LNCaP clone FGC (cell line): ENCODE measurements at regions not wholly inside any gene's neighbourhood (a gene's known extent, or its start where the extent isn't known, plus 50 kb on each side); places are given as distances from the start of the nearest gene placed in this dataset.

Source experiments
- DNase-seq: peaks from one replicate; pipeline ENCODE4 v3.0.0-alpha.2; 2011; ENCODE audit warnings: low read depth
- H3K4me3 ChIP-seq: 2 replicates; pipeline ENCODE4 v1.5.1; 2011; ENCODE audit warnings: mild to moderate bottlenecking, low read depth, low read length, control low read depth
- CTCF ChIP-seq: IDR thresholded peaks from 2 replicates; pipeline ENCODE4 v1.5.1; 2012; ENCODE audit warnings: mild to moderate bottlenecking; ENCODE audit not compliant: control insufficient read depth, insufficient read depth; ENCODE audit errors: extremely low read depth

GRCh38 chr3:34365231-34365630 is 566.8 kb downstream of the PDCD6IP start:
- DNase-seq = no peak
- no peak overlapping the region for H3K4me3 ChIP-seq
- no peak for TF ChIP-seq CTCF

- H3K4me3 ChIP-seq = no peak overlapping the region
- TF ChIP-seq CTCF = no peak
- DNase-seq = no peak
Measured at GRCh38 chr3:34365771-34366170, 567.3 kb downstream of the PDCD6IP start.

- no peak overlapping the region for H3K4me3 ChIP-seq
- TF ChIP-seq CTCF = no peak
- DNase-seq = no peak
Measured at GRCh38 chr3:34367521-34367920, 569.1 kb downstream of the PDCD6IP start.

GRCh38 chr3:34374521-34374920 is 576.1 kb downstream of the PDCD6IP start:
- H3K4me3 ChIP-seq = no peak overlapping the region
- no peak for DNase-seq
- no peak for TF ChIP-seq CTCF

GRCh38 chr3:34376691-34377090 is 578.3 kb downstream of the PDCD6IP start:
- DNase-seq = no peak
- TF ChIP-seq CTCF = no peak
- H3K4me3 ChIP-seq = no peak overlapping the region

- no peak for DNase-seq
- H3K4me3 ChIP-seq = no peak overlapping the region
- no peak for TF ChIP-seq CTCF
Measured at GRCh38 chr3:34377961-34378360, 579.5 kb downstream of the PDCD6IP start.

- peak; percentile 33 for DNase-seq
- no peak overlapping the region for H3K4me3 ChIP-seq
- no peak for TF ChIP-seq CTCF
Measured at GRCh38 chr3:34381243-34381642, 582.8 kb downstream of the PDCD6IP start.
